ENCODE measurements at regions not wholly inside any gene's neighbourhood (a gene's known extent, or its start where the extent isn't known, plus 50 kb on each side); places are given as distances from the start of the nearest gene placed in this dataset.

DNA sequence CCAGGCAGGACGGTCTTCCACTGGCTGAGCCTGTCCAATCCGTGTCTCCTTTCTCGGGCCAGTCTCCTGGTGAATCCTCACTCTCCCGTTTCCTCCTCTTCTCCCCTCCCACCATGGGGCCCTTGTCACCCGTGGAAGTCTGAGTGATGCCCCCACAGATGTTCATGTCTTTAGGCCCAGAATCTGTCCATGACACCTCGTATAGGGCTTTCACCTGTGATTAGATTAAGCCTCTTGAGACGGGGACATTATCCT is 193.5 kb downstream of the ZFP36L2 start:
- intact Hi-C loops (cut with DNase I), result no loop called here
- Histone ChIP-seq H3K27ac (peak overlapping the region; percentile 41 to 54), H3K4me1 (peaks cover 0 to 8% of the 10 kb centered on the region in 2 donors), H3K4me3 (no peak overlapping the region), H3K27me3 (no peaks in the 10 kb centered on the region), H3K36me3 (no peaks in the 10 kb centered on the region), H3K9me3 (no peaks in the 10 kb centered on the region)
- TF ChIP-seq, protein P1, sequence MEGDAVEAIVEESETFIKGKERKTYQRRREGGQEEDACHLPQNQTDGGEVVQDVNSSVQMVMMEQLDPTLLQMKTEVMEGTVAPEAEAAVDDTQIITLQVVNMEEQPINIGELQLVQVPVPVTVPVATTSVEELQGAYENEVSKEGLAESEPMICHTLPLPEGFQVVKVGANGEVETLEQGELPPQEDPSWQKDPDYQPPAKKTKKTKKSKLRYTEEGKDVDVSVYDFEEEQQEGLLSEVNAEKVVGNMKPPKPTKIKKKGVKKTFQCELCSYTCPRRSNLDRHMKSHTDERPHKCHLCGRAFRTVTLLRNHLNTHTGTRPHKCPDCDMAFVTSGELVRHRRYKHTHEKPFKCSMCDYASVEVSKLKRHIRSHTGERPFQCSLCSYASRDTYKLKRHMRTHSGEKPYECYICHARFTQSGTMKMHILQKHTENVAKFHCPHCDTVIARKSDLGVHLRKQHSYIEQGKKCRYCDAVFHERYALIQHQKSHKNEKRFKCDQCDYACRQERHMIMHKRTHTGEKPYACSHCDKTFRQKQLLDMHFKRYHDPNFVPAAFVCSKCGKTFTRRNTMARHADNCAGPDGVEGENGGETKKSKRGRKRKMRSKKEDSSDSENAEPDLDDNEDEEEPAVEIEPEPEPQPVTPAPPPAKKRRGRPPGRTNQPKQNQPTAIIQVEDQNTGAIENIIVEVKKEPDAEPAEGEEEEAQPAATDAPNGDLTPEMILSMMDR (IDR thresholded peaks at IDR 0.05), result no peak
- DNase-seq (ENCODE audit: low spot score in 2 of 2), result peak in 1 of 2 donors; percentile 40

DNA sequence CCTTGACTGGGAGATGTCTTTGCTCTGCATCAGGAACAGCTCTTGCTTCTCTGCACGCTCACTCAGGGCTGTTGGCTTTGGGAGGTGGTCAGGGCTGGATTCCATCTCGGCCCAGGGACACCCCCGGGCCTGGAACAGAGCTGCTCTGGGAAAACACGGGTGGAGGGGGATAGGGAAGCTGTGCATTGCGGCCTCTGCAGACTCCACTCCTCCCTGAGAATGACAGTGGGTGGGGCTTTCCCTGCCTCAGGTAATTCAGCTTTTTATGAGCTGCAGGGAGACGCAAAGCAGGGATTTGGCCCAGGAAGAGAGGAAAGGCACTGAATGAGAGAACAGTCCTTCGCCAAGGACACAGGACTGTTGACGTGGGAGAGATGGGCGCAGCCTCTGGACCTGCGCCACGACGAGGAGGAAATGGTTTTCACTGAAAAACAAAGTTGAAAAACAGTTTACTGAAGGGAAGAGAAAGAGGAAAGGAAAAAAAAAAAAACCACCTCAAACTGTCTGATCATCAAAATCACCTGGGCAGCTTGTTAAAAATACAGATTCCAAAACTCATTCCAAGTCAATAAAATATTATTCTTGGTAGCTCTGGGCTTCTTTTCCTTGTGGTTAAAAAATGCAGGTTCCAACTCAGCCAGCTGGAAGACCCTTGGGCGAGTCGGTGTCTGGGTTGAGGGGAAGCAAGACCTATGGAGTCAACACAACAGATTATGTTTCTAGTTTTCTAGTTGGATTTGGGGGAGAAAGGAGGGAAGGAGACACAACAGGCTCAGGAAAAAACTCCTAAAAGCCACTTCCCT is 194.0 kb downstream of the ZFP36L2 start:
- Histone ChIP-seq H3K27ac (peak overlapping the region; percentile 41 to 54), H3K4me1 (peaks cover 0 to 8% of the 10 kb centered on the region in 2 donors), H3K36me3 (no peaks in the 10 kb centered on the region), H3K27me3 (no peaks in the 10 kb centered on the region), H3K9me3 (no peaks in the 10 kb centered on the region), H3K4me3 (no peak overlapping the region)
- intact Hi-C loops (cut with DNase I), result no loop called here
- no peak for DNase-seq (ENCODE audit: low spot score in 2 of 2)
- TF ChIP-seq, protein P1 (IDR thresholded peaks at IDR 0.05), result no peak

DNA sequence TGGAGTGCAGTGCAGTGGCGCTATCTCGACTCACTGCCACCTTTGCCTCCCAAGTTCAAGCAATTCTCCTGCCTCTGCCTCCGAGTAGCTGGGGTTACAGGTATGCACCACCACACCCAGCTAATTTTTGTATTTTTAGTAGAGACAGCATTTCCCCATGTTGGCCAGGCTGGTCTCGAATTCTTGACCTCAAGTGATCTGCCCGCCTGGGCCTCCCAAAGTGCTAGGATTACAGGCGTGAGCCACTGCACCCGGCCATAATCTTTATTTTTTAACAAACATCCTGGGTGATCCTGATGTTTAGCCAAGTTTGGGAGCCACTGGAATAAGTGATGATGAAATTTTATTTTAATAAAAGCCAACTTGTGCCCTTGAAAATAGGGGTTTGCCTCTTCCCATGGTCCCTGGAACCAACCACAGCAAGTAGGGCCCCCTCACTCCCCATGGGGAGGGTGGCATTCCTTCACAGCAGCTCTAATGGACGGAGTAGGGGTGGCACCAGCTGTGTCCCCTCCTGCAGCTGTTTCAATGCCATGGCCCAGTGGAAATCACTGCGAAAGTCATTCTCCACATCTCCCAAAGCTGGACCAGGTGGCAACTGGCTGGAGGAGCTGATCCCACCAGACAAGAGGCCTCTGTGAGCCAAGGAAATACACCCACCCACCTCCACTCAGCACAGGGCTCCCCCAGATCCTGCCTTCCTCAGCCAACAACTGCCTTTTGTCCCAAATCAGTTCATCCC is 194.8 kb downstream of the ZFP36L2 start:
- Histone ChIP-seq H3K27ac (peak overlapping the region; percentile 41 to 54), H3K9me3 (no peaks in the 10 kb centered on the region), H3K27me3 (no peaks in the 10 kb centered on the region), H3K4me1 (peaks cover 0 to 8% of the 10 kb centered on the region in 2 donors), H3K4me3 (no peak overlapping the region), H3K36me3 (no peaks in the 10 kb centered on the region)
- intact Hi-C loops (cut with DNase I), result no loop called here
- no peak for DNase-seq (ENCODE audit: low spot score in 2 of 2)
- TF ChIP-seq, protein P1 (IDR thresholded peaks at IDR 0.05), result no peak

DNA sequence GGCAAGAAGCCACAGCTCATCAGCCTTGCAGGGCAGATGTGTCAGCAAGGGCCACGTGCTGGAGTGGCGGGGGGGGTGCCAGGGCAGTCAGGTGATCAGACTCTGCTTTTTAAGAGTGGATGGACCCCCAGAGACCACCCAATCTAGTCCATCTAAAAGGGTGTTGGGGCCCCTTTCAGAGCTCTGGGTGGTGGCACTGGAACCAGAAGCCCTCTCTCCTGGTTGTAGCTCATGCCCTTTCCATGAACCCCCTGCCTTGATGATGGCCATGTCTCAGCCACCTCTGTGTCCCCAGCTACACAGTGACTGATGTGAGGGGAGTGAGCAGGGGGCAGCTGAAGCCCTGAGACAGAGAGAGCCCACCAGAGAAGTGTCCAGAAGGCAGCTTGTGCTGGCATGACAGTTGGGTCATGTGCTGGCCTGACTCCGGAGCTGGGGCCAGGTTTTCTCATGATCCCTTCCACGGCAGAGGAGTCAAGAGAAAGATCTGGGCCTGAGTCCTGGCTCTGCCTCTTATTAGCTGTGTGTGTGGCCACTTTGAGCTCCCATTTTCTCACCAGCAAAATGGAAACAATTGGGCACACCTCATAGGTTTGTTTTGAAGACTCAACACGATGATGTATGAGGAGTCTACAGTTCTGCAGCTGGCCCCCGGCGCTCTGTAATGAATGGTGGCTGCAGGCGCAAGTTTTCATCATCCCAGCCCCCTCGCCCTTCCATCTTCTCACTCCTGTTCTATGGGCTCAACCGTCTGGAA is 195.7 kb downstream of the ZFP36L2 start:
- H3K27ac ChIP-seq, result no peak overlapping the region
- H3K9me3 ChIP-seq, result no peaks in the 10 kb centered on the region
- no peak for DNase-seq (ENCODE audit: low spot score in 2 of 2)
- TF ChIP-seq, protein P1 (IDR thresholded peaks at IDR 0.05), result no peak
- no peaks in the 10 kb centered on the region for H3K36me3 ChIP-seq
- H3K27me3 ChIP-seq, result no peaks in the 10 kb centered on the region
- peaks cover 0 to 8% of the 10 kb centered on the region in 2 donors for H3K4me1 ChIP-seq
- no peak overlapping the region for H3K4me3 ChIP-seq
- intact Hi-C loops (cut with DNase I), result no loop called here

DNA sequence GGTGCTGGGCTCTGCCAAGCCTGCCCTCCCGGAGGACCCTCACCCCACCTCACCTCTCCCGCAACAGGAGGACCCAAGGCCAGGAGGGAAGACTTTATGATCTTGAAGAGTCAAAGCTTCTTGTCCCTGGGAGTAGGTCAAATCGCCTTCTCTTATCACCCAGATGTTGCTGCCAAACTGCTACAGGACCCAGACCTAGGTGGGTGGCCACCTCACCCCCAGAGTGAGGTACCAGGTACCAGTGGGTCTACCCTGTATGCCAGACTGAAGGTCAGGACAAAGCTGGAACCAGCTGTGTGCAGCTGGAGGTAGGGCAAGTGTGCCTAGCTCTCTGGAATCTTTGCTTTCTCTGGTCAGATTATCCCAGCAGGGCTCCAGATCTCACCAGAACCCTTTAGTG is 197.2 kb downstream of the ZFP36L2 start:
- no peak overlapping the region for H3K4me3 ChIP-seq
- no peaks in the 10 kb centered on the region for H3K36me3 ChIP-seq
- H3K27ac ChIP-seq, result no peak overlapping the region
- H3K9me3 ChIP-seq, result no peaks in the 10 kb centered on the region
- intact Hi-C loops (cut with DNase I), result loop anchor here (5.0 kb wide), 1 partner anchor 103 kb away; no protein-coding TSS in a partner anchor
- TF ChIP-seq, protein P1 (IDR thresholded peaks at IDR 0.05), result no peak
- peaks cover 0 to 8% of the 10 kb centered on the region in 2 donors for H3K4me1 ChIP-seq
- no peaks in the 10 kb centered on the region for H3K27me3 ChIP-seq
- no peak for DNase-seq (ENCODE audit: low spot score in 2 of 2)

Data from ascending aorta (tissue), 2 donors.